DOHH2 (cell line): ENCODE measurements at regions not wholly inside any gene's neighbourhood (a gene's known extent, or its start where the extent isn't known, plus 50 kb on each side); places are given as distances from the start of the nearest gene placed in this dataset.
"Not testable (repeated sequence)": the region's sequence is repeated elsewhere in the genome, so short reads cannot be mapped to it uniquely, and the experiment has no call there.

Experiments used
- H3F3A ChIP-seq: fragments of 200-600 bp; sonication (generic), shearing (Covaris generic); 2 replicates; pipeline ENCODE4 v1.6.0; 2016; ENCODE audit warnings: antibody characterized with exemption, mild to moderate bottlenecking; ENCODE audit not compliant: control insufficient read depth, insufficient read depth
- H3K27ac ChIP-seq: fragments of 200-600 bp; sonication (generic); 2 replicates; pipeline ENCODE4 v1.5.1; 2014; ENCODE audit warnings: low read depth, mild to moderate bottlenecking, low read length, moderate library complexity
- H3K27me3 ChIP-seq: fragments of 200-600 bp; sonication (generic); 2 replicates; pipeline ENCODE4 v1.6.1; 2014; ENCODE audit warnings: mild to moderate bottlenecking, low read length, mixed read lengths; ENCODE audit not compliant: control insufficient read depth
- H3K36me3 ChIP-seq: fragments of 200-600 bp; sonication (generic); 2 replicates; pipeline ENCODE4 v1.6.1; 2014; ENCODE audit warnings: mild to moderate bottlenecking, low read length, moderate library complexity, mixed read lengths; ENCODE audit not compliant: control insufficient read depth
- H3K4me1 ChIP-seq: fragments of 200-600 bp; sonication (generic); 2 replicates; pipeline ENCODE4 v1.6.1; 2014; ENCODE audit warnings: mild to moderate bottlenecking, low read length, mixed read lengths; ENCODE audit not compliant: control insufficient read depth
- H3K4me2 ChIP-seq: fragments of 200-600 bp; sonication (generic); 2 replicates; pipeline ENCODE4 v1.6.0; 2014; ENCODE audit warnings: mild to moderate bottlenecking, low read length, moderate library complexity
- H3K4me3 ChIP-seq: fragments of 200-600 bp; sonication (generic); 2 replicates; pipeline ENCODE4 v1.5.1; 2014; ENCODE audit warnings: mild to moderate bottlenecking, low read length, mixed read lengths
- H3K79me2 ChIP-seq: fragments of 200-600 bp; sonication (generic); 2 replicates; pipeline ENCODE4 v1.6.1; 2014; ENCODE audit warnings: mild to moderate bottlenecking, low read length, mixed read lengths; ENCODE audit not compliant: control insufficient read depth
- H3K9me2 ChIP-seq: fragments of 200-600 bp; sonication (generic); replicated peaks from 2 replicates; pipeline ENCODE4 v1.6.1; 2014; ENCODE audit warnings: mild to moderate bottlenecking, low read length, mixed read lengths; ENCODE audit not compliant: control insufficient read depth
- H3K9me3 ChIP-seq: fragments of 200-600 bp; sonication (generic); 2 replicates; pipeline ENCODE4 v1.6.1; 2014; ENCODE audit warnings: antibody characterized with exemption, low read length, mixed read lengths; ENCODE audit not compliant: control insufficient read depth, insufficient read depth
- H4K20me1 ChIP-seq: fragments of 200-600 bp; sonication (generic); 2 replicates; pipeline ENCODE4 v1.6.0; 2014; ENCODE audit warnings: low read depth, mild to moderate bottlenecking, antibody characterized with exemption, low read length, moderate library complexity; ENCODE audit not compliant: control insufficient read depth, insufficient read depth

DNA sequence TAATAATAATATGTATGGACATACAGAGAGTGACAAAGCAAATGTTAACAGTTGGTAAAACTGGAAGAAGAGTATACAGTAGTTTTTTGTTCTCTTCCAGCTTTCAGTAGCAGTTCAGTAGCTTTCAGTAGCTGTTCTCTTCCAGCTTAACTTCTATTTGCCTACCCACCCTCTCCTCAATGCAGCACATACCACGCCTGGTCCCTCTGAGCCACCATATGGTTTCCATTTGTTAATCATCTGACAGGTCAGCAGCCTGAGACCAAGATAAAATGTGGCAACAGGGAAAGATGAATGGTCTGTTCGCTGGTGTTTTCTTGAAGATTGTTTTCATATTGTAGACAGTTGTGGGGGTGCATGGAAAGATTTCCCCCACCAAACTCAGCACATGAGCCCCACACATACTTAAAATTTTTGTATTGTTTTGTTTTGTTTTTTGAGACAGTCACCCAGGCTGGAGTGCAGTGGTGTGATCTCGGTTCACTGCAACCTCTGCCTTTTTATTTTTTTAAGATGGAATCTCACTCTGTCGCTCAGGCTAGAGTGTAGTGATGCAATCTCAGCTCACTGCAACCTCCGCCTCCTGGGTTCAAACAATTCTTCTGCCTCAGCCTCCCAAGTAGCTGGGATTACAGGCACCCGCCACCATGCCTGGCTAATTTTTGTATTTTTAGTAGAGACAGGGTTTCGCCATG is 56.8 kb downstream of the ATP6V0E2 start:
- not testable (repeated sequence) for H3K27me3 ChIP-seq, H3K79me2 ChIP-seq, H3K4me2 ChIP-seq

DNA sequence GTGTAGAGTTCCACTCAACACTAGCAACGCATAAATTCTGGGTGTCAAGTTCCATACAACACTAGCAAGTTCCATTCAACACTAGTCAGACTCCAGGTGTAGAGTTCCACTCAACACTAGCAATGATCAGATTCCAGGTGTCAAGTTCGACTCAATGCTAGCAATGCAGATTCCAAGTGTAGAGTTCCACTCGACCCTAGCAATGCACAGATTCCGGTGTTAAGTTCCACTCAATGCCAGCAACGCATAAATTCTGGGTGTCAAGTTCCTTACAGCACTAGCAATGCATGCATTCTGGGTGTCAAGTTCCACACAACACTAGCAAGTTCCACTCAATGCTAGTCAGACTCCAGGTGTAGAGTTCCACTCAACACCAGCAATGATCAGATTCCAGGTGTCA is 60.0 kb downstream of the ATP6V0E2 start:
- H3K9me3 ChIP-seq, H3K27ac ChIP-seq, H3F3A ChIP-seq, H3K4me2 ChIP-seq, H3K79me2 ChIP-seq, H3K36me3 ChIP-seq, H3K9me2 ChIP-seq, H4K20me1 ChIP-seq, H3K4me3 ChIP-seq, H3K27me3 ChIP-seq, H3K4me1 ChIP-seq: not testable (repeated sequence)

More for the DNA sequence above, 56.8 kb downstream of the ATP6V0E2 start:
- H3K9me3 ChIP-seq, H3K4me3 ChIP-seq, H3K9me2 ChIP-seq, H4K20me1 ChIP-seq, H3K4me1 ChIP-seq, H3F3A ChIP-seq, H3K27ac ChIP-seq, H3K36me3 ChIP-seq: not testable (repeated sequence)

DNA sequence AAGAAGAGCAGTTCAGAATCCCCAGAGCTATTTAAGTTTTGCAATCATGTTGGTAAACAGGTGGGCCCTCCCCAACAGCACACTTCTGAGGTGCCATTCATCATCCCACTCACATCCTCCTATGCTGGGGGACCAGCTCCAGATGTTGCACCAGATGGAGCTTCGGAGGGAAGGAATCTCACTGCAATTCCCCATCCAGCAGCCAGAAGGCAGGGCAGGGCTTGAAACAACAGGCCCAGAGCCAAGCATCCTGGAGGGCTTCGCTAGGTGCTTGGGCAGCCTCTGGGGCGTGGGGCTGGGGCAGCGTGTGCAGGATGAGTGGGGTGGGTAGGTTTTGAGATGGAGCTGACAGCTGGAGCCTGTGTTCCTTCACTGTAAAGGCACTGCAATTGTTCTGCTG is 73.6 kb downstream of the ATP6V0E2 start:
- not testable (repeated sequence) for H3F3A ChIP-seq, H3K4me1 ChIP-seq, H3K4me2 ChIP-seq, H4K20me1 ChIP-seq, H3K9me2 ChIP-seq, H3K4me3 ChIP-seq, H3K79me2 ChIP-seq, H3K27me3 ChIP-seq, H3K36me3 ChIP-seq, H3K9me3 ChIP-seq, H3K27ac ChIP-seq

DNA sequence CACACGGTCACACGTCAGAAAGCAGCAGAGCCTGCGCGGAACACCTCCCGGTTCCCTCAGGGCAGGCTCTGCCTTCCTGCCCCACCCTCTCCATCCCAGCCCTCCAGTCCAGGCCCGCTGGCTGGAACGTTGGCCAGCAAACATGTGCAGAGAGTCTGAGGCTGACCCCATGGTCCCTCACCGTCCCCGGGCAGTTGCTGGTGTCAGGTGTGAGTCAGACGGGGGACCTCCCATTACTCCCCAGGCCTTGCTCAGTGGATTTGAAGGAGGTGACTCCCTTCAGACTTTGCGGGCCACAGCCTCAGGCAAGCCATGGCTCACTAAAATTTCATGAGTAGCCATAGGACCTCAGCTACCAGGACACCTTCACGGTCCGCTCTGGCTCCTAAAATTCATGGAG is 74.7 kb downstream of the ATP6V0E2 start:
- not testable (repeated sequence) for H3K79me2 ChIP-seq, H3K4me1 ChIP-seq, H3K27me3 ChIP-seq, H3K4me2 ChIP-seq, H3K4me3 ChIP-seq, H4K20me1 ChIP-seq, H3K9me2 ChIP-seq, H3K9me3 ChIP-seq, H3F3A ChIP-seq, H3K27ac ChIP-seq, H3K36me3 ChIP-seq

DNA sequence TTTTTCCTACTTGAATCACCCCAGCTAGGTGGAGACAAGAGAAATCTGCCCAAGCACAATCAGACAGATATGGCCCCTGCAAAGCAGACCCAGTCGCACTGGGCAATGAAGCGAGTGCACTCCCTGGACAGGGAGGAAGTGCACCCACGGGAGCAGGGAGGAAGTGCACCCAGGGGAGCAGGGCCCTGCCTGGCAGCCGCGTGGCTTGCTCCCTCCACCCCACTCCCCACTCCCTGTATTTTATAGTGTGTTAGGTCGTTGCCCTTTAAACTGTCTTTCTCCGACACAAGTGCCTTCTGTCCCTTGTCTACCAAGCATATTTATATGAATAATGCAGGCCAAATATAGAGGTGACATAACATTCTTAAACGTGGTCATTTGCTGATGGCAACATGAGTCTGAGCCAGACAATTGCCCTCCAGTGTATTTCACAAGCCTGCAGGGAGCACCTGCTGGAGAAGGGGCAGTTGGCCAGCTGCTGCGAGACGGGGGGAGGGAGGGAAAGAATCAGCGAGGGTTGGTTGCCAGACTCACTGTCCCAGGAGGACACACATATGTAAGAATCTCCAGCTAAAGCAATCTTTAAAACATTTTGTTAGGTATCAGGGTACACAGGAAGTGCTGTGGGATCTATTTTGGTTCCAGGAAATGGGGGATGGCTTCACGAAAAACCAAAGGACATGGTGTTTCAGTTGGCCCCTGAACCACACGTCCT is 76.3 kb downstream of the ATP6V0E2 start:
- not testable (repeated sequence) for H3K27ac ChIP-seq, H3K27me3 ChIP-seq, H3K9me2 ChIP-seq, H3K4me2 ChIP-seq, H3K9me3 ChIP-seq, H3K4me1 ChIP-seq, H3K79me2 ChIP-seq, H3F3A ChIP-seq, H3K4me3 ChIP-seq, H3K36me3 ChIP-seq, H4K20me1 ChIP-seq

DNA sequence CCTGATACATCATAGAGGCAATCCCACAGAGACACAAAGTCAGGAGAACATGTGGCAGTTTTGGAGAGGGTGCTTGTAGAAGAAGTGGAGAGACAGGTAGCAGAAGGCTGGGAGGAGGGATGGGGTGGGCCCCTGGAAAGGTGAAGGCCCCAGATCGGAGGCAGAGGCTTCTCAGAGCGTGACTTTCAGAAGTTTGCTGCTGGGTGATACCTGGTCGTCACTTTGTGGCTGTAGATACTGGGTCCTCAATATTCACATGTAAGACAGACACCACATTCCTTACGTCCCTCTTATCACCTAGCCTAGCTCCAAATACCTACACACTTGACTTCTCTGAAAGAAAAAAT is 76.8 kb downstream of the ATP6V0E2 start:
- H3K4me3 ChIP-seq, H3K9me3 ChIP-seq, H3K36me3 ChIP-seq, H3F3A ChIP-seq, H3K9me2 ChIP-seq, H3K27ac ChIP-seq, H3K79me2 ChIP-seq, H3K27me3 ChIP-seq, H3K4me1 ChIP-seq, H4K20me1 ChIP-seq, H3K4me2 ChIP-seq: not testable (repeated sequence)

DNA sequence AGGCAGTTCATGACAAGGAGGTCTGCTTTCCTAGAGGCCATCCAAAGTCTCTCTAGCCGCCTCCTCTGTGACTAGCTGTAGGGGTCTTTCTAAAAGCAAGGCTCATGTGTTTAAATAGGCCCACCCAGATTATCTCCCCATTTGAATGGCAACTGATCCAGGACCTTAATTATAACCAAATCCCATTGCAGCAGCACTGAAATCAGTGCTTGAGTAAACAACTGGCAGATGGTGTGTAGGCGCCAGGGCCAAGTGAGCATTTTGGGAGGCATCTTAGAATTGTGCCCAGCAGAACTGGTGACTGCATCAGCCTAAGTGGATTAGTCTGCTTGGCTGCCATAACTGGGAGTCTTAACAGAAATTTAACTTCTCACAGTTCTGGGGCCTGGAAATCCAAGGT is 77.8 kb downstream of the ATP6V0E2 start:
- H3F3A ChIP-seq, H4K20me1 ChIP-seq, H3K27me3 ChIP-seq, H3K36me3 ChIP-seq, H3K4me3 ChIP-seq, H3K4me2 ChIP-seq, H3K4me1 ChIP-seq, H3K9me3 ChIP-seq, H3K27ac ChIP-seq, H3K79me2 ChIP-seq, H3K9me2 ChIP-seq: not testable (repeated sequence)

DNA sequence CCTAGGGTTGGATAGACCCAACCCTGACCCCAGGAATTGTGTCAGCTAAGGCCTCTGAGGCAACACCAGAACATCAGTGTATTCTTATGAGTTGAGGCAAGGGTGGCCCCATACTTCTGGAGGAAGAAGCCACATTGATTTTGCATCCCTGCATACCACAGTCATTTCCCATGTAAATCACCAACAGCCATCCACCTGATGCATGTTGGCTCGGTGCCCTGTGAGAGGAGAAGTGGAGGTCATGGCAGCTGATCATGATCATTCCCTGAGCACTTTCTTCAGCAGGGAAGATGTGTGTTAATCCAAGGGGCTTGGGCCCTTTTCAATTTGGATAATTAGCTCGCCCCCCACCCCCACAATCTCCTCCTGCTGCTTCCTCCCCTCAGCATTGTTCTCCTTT is 85.1 kb downstream of the ATP6V0E2 start:
- H3K9me3 ChIP-seq, result peaks cover 30% of the 10 kb centered on the region
- H3K4me2 ChIP-seq, H3K79me2 ChIP-seq, H3K4me3 ChIP-seq, H3K27me3 ChIP-seq, H3K27ac ChIP-seq, H4K20me1 ChIP-seq, H3K36me3 ChIP-seq, H3K9me2 ChIP-seq: not testable (repeated sequence)
- H3K4me1 ChIP-seq, result peaks cover 15% of the 10 kb centered on the region
- H3F3A ChIP-seq, result peaks cover 21% of the 10 kb centered on the region
